ENCODE measurements at regions not wholly inside any gene's neighbourhood (a gene's known extent, or its start where the extent isn't known, plus 50 kb on each side); places are given as distances from the start of the nearest gene placed in this dataset.

GRCh38 chr5:91703128-91703527, 320.0 kb upstream of the ARRDC3 start:
- intact Hi-C loops (cut with DNase I): no loop called here
- H3K36me3 ChIP-seq: no peaks in the 10 kb centered on the region
- no peak overlapping the region for H3K27ac ChIP-seq
- no peak overlapping the region for H3K4me3 ChIP-seq
- no peak for TF ChIP-seq POLR2A (IDR thresholded peaks at IDR 0.05)
- TF ChIP-seq, protein P1, sequence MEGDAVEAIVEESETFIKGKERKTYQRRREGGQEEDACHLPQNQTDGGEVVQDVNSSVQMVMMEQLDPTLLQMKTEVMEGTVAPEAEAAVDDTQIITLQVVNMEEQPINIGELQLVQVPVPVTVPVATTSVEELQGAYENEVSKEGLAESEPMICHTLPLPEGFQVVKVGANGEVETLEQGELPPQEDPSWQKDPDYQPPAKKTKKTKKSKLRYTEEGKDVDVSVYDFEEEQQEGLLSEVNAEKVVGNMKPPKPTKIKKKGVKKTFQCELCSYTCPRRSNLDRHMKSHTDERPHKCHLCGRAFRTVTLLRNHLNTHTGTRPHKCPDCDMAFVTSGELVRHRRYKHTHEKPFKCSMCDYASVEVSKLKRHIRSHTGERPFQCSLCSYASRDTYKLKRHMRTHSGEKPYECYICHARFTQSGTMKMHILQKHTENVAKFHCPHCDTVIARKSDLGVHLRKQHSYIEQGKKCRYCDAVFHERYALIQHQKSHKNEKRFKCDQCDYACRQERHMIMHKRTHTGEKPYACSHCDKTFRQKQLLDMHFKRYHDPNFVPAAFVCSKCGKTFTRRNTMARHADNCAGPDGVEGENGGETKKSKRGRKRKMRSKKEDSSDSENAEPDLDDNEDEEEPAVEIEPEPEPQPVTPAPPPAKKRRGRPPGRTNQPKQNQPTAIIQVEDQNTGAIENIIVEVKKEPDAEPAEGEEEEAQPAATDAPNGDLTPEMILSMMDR (IDR thresholded peaks at IDR 0.05): no peak
- DNase-seq (no peak), ATAC-seq (no peak)
- WGBS, 4 donors: 88 to 92% (median 90%) methylated on average over 2 of the region's 2 CpGs
- no peaks in the 10 kb centered on the region for H3K4me1 ChIP-seq
- H3K9me3 ChIP-seq: peaks cover 0 to 3% (median 0%) of the 10 kb centered on the region in 12 donors
- H3K27me3 ChIP-seq: no peaks in the 10 kb centered on the region

GRCh38 chr5:91699429-91699828, 316.3 kb upstream of the ARRDC3 start:
- ATAC-seq (no peak), DNase-seq (no peak)
- Histone ChIP-seq H3K27ac (no peak overlapping the region), H3K4me1 (no peaks in the 10 kb centered on the region), H3K9me3 (peaks cover 0 to 9% (median 0%) of the 10 kb centered on the region in 12 donors), H3K36me3 (no peaks in the 10 kb centered on the region), H3K27me3 (no peaks in the 10 kb centered on the region), H3K4me3 (no peak overlapping the region)
- WGBS, 4 donors: 43 to 61% (median 53%) methylated on average over 3 of the region's 3 CpGs
- TF ChIP-seq, protein P1 (IDR thresholded peaks at IDR 0.05): no peak
- TF ChIP-seq POLR2A (IDR thresholded peaks at IDR 0.05): no peak
- intact Hi-C loops (cut with DNase I): no loop called here

- Histone ChIP-seq H3K4me3 (no peak overlapping the region), H3K27me3 (no peaks in the 10 kb centered on the region), H3K36me3 (no peaks in the 10 kb centered on the region), H3K27ac (no peak overlapping the region), H3K4me1 (no peaks in the 10 kb centered on the region), H3K9me3 (peaks cover 0 to 6% (median 0%) of the 10 kb centered on the region in 12 donors)
- DNase-seq (no peak), ATAC-seq (no peak)
- 91 to 100% (median 94%) methylated on average over 2 of the region's 2 CpGs for WGBS, 4 donors
- no peak for TF ChIP-seq POLR2A (IDR thresholded peaks at IDR 0.05)
- TF ChIP-seq, protein P1 (IDR thresholded peaks at IDR 0.05): no peak
- intact Hi-C loops (cut with DNase I): no loop called here
Observed at GRCh38 chr5:91691592-91691991, 308.5 kb upstream of the ARRDC3 start.

GRCh38 chr5:91690921-91691320, 307.8 kb upstream of the ARRDC3 start:
- TF ChIP-seq, protein P1 (IDR thresholded peaks at IDR 0.05): no peak
- TF ChIP-seq POLR2A (IDR thresholded peaks at IDR 0.05): no peak
- Histone ChIP-seq H3K4me3 (no peak overlapping the region), H3K9me3 (peaks cover 0 to 6% (median 0%) of the 10 kb centered on the region in 12 donors), H3K4me1 (no peaks in the 10 kb centered on the region), H3K36me3 (no peaks in the 10 kb centered on the region), H3K27ac (no peak overlapping the region), H3K27me3 (no peaks in the 10 kb centered on the region)
- ATAC-seq (no peak), DNase-seq (no peak)
- WGBS, 4 donors: 50 to 65% (median 57%) methylated on average over 3 of the region's 3 CpGs
- intact Hi-C loops (cut with DNase I): no loop called here

Measured in heart left ventricle (tissue), 16 donors.